Hepatocyte (in vitro differentiated cells): ENCODE measurements at regions not wholly inside any gene's neighbourhood (a gene's known extent, or its start where the extent isn't known, plus 50 kb on each side); places are given as distances from the start of the nearest gene placed in this dataset.

Experiments used
- DNase-seq: peaks from one replicate; pipeline ENCODE4 v3.0.0-alpha.2; 2016; ENCODE audit warnings: low spot score
- H2AFZ ChIP-seq: fragments of 200-600 bp; sonication (generic); 2 replicates; pipeline ENCODE4 v1.6.0; 2016; ENCODE audit warnings: antibody characterized with exemption, mild to moderate bottlenecking
- H3K27ac ChIP-seq: fragments of 200-600 bp; sonication (generic); 2 replicates; pipeline ENCODE4 v1.5.1; 2016; ENCODE audit warnings: mild to moderate bottlenecking
- H3K27me3 ChIP-seq: fragments of 200-600 bp; sonication (generic); 2 replicates; pipeline ENCODE4 v1.6.1; 2016
- H3K36me3 ChIP-seq: fragments of 200-600 bp; sonication (generic); replicated peaks from 2 replicates; pipeline ENCODE4 v1.5.1; 2016; ENCODE audit warnings: low read depth; ENCODE audit not compliant: insufficient read depth
- H3K4me1 ChIP-seq: fragments of 200-600 bp; sonication (generic); 2 replicates; pipeline ENCODE4 v1.5.1; 2016; ENCODE audit warnings: mild to moderate bottlenecking, moderate library complexity; ENCODE audit not compliant: insufficient read depth
- H3K4me2 ChIP-seq: fragments of 200-600 bp; sonication (generic); 2 replicates; pipeline ENCODE4 v1.6.0; 2016
- H3K4me3 ChIP-seq: fragments of 200-600 bp; sonication (generic); 2 replicates; pipeline ENCODE4 v1.5.1; 2016; ENCODE audit warnings: mild to moderate bottlenecking
- H3K79me2 ChIP-seq: fragments of 200-600 bp; sonication (generic); 2 replicates; pipeline ENCODE4 v1.6.0; 2017; ENCODE audit warnings: mild to moderate bottlenecking
- H3K9me2 ChIP-seq: fragments of 200-600 bp; sonication (generic); replicated peaks from 2 replicates; pipeline ENCODE4 v1.6.0; 2017; ENCODE audit warnings: mild to moderate bottlenecking; ENCODE audit not compliant: insufficient read depth
- H3K9me3 ChIP-seq: fragments of 200-600 bp; sonication (generic); 2 replicates; pipeline ENCODE4 v1.5.1; 2016; ENCODE audit warnings: low read depth, mild to moderate bottlenecking
- H4K20me1 ChIP-seq: fragments of 200-600 bp; sonication (generic); 2 replicates; pipeline ENCODE4 v1.6.0; 2016; ENCODE audit warnings: mild to moderate bottlenecking; ENCODE audit not compliant: insufficient read depth, poor library complexity, severe bottlenecking
- EZH2 ChIP-seq: fragments of 200-600 bp; sonication (generic); IDR thresholded peaks from 2 replicates; pipeline ENCODE4 v1.6.1; 2016; ENCODE audit warnings: antibody characterized with exemption, mild to moderate bottlenecking, borderline replicate concordance
- EZH2phosphoT487 ChIP-seq: fragments of 200-600 bp; sonication (generic); IDR thresholded peaks from one replicate; pipeline ENCODE4 v1.6.1; 2018; ENCODE audit warnings: antibody characterized with exemption, mild to moderate bottlenecking, low read depth, moderate library complexity; ENCODE audit not compliant: unreplicated experiment, severe bottlenecking
- WGBS: methylation state at CpG from one replicate; pipeline ENCODE4 v1.1.6; 2016; ENCODE audit warnings: low lambda C conversion rate; ENCODE audit errors: missing lambda C conversion rate; 5-methylcytosine and 5-hydroxymethylcytosine counted together
- TF ChIP-seq, protein P1 (sequence below): fragments of 200-600 bp; sonication (generic); IDR thresholded peaks from 2 replicates; pipeline ENCODE4 v1.5.1; 2016; ENCODE audit warnings: antibody characterized with exemption, mild to moderate bottlenecking; ENCODE audit not compliant: poor library complexity

GRCh38 chr11:133699071-133699470, 146.2 kb downstream of the SPATA19 start:
- H2AFZ ChIP-seq, result no peak overlapping the region
- no peak overlapping the region for H3K4me2 ChIP-seq
- WGBS, result 89% methylated on average over 5 of the region's 5 CpGs
- H3K4me3 ChIP-seq, result no peak overlapping the region
- H3K79me2 ChIP-seq, result no peaks in the 10 kb centered on the region
- DNase-seq, result no peak
- H3K36me3 ChIP-seq, result no peaks in the 10 kb centered on the region
- no peaks in the 10 kb centered on the region for H3K27me3 ChIP-seq
- no peaks in the 10 kb centered on the region for H3K4me1 ChIP-seq
- no peak overlapping the region for H3K27ac ChIP-seq
- no peak for TF ChIP-seq EZH2
- no peak for TF ChIP-seq EZH2phosphoT487
- TF ChIP-seq, protein P1, sequence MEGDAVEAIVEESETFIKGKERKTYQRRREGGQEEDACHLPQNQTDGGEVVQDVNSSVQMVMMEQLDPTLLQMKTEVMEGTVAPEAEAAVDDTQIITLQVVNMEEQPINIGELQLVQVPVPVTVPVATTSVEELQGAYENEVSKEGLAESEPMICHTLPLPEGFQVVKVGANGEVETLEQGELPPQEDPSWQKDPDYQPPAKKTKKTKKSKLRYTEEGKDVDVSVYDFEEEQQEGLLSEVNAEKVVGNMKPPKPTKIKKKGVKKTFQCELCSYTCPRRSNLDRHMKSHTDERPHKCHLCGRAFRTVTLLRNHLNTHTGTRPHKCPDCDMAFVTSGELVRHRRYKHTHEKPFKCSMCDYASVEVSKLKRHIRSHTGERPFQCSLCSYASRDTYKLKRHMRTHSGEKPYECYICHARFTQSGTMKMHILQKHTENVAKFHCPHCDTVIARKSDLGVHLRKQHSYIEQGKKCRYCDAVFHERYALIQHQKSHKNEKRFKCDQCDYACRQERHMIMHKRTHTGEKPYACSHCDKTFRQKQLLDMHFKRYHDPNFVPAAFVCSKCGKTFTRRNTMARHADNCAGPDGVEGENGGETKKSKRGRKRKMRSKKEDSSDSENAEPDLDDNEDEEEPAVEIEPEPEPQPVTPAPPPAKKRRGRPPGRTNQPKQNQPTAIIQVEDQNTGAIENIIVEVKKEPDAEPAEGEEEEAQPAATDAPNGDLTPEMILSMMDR, result no peak
- no peaks in the 10 kb centered on the region for H4K20me1 ChIP-seq
- no peaks in the 10 kb centered on the region for H3K9me2 ChIP-seq
- no peaks in the 10 kb centered on the region for H3K9me3 ChIP-seq

DNA sequence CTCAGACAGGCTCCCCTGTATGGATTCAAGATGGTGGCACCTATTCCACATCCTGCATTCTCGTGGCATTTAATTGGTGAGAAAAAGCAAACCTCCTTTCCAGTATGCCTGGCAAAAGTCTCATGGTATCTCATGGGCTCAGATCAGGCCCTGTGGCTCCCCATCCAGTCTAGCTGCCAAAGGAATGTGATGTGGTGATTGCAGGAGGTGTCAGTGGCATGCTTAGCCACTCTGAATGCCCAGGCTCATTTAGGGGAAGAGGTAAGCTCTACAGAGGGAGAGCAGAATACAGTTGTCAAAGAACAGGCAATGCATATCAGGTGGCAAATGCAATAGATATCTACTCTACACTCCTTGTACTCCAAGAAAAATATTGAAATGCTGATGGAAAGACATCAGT, 146.7 kb downstream of the SPATA19 start:
- Histone ChIP-seq H3K4me1 (no peaks in the 10 kb centered on the region), H3K9me2 (no peaks in the 10 kb centered on the region), H3K4me2 (no peak overlapping the region), H3K36me3 (no peaks in the 10 kb centered on the region), H2AFZ (no peak overlapping the region), H3K4me3 (no peak overlapping the region), H3K79me2 (no peaks in the 10 kb centered on the region), H4K20me1 (no peaks in the 10 kb centered on the region), H3K9me3 (no peaks in the 10 kb centered on the region), H3K27me3 (no peaks in the 10 kb centered on the region), H3K27ac (no peak overlapping the region)
- DNase-seq, result no peak
- TF ChIP-seq, protein P1, result no peak
- TF ChIP-seq EZH2, result no peak
- no peak for TF ChIP-seq EZH2phosphoT487
- 96% methylated on average over 1 of the region's 1 CpG for WGBS

GRCh38 chr11:133697603-133698180, 147.6 kb downstream of the SPATA19 start:
- Histone ChIP-seq H3K9me2 (no peaks in the 10 kb centered on the region), H3K4me1 (no peaks in the 10 kb centered on the region), H3K4me3 (no peak overlapping the region), H4K20me1 (no peaks in the 10 kb centered on the region), H3K4me2 (no peak overlapping the region), H3K79me2 (no peaks in the 10 kb centered on the region), H3K27me3 (no peaks in the 10 kb centered on the region), H3K36me3 (no peaks in the 10 kb centered on the region), H3K27ac (no peak overlapping the region), H3K9me3 (no peaks in the 10 kb centered on the region), H2AFZ (no peak overlapping the region)
- no peak for TF ChIP-seq EZH2phosphoT487
- no peak for TF ChIP-seq EZH2
- TF ChIP-seq, protein P1, result no peak
- whole genome bisulfite sequencing, result 72% methylated on average over 4 of the region's 4 CpGs
- DNase-seq, result no peak
